ENCODE measurements at regions not wholly inside any gene's neighbourhood (a gene's known extent, or its start where the extent isn't known, plus 50 kb on each side); places are given as distances from the start of the nearest gene placed in this dataset.

DNA sequence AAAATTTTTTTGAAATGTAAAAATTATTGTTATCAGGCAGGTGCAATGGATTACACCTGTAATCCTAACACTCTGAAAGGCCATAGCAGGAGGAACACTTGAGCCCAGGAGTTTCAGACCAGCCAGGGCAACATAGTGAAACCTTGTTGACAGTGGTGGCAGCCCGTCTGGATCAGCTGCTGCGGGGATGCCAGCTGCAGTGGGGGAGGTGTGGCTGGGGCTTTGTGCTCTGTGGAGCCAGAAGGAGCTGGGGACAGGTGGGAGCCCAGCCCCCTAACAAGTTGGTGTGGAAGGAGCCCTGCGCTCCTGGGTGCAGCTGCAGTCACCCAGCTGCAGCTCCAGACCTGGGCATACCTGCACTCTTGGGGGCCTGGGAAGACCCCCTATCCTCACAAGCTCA, 182.4 kb upstream of the MC4R start:
- no peak for DNase-seq (ENCODE audit: low read depth in 2 of 2)

DNA sequence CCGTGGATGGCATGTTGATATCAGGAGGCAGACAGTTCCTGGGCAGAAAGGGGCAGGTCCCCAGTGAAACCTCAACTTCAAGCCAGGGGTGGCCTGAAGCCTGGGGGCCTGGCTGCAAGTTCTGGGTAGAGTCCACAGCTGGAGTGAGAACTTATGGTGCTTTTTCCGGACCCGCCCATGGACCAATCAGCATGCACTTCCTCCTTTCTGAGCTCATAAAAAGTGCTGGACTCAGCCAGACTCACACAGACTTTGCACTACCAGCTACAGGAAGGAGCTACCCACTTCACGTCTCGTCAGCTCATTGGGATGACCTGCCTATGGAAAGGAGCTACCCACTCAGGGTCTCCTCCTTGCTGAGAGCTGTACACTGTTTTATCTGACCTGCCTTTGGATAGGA, 183.1 kb upstream of the MC4R start:
- DNase-seq (ENCODE audit: low read depth in 2 of 2): no peak

DNA sequence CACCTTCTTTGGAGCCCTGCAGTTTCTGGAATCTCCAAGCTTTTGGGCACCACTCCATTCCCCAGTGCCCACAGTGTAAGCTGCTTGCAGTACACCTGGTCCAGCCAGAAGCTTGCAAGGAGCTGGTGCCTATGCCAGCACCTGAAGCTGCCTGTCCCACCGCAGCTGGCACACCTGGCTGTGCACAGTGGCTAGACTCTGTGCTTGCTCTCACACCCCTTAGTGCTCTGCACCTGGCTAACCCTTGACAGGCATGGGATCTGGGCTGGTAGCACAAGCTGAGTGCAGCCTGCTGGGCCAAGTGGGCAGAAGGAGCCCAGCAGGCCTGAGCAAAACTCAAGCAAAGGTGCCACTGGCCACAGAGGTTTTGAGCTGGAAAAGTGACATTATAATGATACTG, 183.8 kb upstream of the MC4R start:
- DNase-seq (ENCODE audit: low read depth in 2 of 2): no peak

DNA sequence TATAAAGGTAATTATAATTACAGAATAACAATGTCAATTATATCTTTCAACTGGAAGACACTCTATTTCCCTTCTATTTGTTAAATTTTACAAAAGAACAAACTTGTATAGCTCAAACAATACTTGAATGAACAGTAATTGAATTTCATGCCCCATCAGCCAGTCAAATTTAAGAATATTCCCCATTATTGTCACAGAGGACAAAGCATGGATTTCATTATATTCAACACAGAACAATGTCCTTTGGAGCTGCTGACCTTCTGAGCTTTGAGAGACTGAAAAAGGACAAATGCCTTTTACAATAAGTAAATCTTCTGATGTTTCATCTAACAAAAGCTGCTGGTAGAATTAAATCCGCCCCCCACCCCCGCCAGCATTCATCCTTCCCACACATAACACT, 187.5 kb upstream of the MC4R start:
- no peak for DNase-seq (ENCODE audit: low read depth in 2 of 2)

DNA sequence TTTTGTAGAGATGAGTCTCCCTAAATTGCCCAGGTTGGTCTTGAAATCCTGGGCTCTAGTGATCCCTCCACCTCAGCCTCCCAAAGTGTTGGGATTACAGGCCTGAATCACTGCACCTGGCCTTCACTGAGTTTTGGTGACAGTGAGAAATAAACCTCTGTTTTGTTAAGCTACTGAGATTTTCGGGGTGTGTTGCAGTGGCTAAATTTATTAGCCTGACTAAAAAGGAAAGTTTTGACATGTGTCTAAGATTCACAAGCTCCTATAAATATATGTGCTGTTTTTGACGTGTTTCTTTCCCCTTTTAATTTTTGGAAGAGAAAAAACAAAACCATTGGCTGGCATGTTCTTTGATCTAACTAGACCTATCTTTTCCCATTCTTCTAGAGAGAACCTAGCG, 190.5 kb upstream of the MC4R start:
- no peak for DNase-seq (ENCODE audit: low read depth in 2 of 2)

DNA sequence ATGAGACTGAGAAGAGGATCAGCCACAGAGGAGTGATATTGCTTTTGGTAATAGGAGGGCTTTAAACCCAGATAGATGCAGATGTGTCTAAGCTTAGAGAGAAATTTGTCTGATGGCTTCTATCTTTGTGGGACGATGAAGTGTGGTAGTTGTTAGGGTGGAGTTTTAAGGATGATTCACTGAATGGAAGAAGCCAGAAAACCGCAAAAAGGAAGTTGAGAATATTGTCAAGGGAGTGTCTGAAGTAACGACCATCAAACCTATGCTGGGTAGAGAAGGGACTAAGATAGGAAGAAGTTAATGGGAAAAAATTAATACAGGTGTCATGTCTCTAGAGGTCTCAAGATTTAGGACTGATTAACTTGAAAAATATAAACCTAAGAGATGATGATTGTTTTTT, 195.6 kb upstream of the MC4R start:
- no peak for DNase-seq (ENCODE audit: low read depth in 2 of 2)

DNA sequence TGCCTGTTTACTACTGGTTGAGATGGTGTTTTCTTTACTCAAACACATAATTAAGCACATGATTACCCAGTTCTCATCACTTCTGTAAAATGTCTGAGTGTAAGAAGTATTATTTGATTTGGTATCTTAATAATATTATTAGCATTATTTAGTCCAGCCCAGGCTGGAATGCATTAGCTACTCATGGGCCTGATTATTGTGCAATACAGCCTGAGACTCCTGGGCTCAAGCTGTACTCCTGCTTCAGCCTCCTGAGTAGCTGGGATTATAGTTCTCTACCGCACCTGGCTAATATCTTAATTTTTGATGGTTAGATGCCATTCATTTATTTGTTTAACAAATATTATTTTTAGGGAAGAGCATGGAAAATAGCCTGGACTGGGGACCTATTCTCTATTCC, 197.6 kb upstream of the MC4R start:
- no peak for DNase-seq (ENCODE audit: low read depth in 2 of 2)

DNA sequence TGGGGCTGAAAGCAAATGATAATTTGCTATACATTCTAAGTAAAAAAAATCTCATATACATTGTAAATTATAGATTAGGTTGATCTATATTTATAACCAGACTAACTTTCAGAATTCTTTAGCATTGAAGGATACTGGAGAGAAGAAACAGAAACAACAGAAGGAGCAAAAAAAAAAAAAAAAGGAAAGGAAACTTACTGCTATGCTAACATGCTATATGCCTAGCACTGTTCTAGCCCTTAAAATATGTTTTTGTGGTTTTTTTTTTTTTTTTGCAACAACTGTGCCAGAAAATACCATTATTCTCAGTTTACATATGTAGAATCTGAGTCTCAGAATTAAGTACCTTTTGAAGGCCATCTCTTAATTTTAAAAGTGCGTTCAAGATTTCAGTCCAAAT, 204.9 kb upstream of the MC4R start:
- DNase-seq (ENCODE audit: low read depth in 2 of 2): no peak

DNA sequence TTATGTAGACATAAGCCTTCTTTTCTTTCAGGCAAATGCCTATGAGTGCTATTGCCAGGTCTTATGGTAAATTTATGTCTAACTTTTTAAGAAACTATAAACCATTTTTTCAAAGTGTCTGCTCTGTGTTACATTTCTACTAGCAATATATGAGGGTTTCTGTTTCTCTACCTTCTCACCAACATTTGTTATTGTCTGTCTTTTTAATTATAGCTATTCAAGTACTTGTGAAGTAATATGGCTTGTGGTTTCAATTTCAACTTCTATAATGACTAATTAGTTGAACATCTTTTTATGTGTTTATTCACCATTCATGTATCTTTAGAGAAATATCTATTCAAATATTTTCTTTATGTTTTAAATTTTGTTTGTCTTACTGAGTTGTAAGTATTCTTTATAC, 213.1 kb upstream of the MC4R start:
- no peak for DNase-seq (ENCODE audit: low read depth in 2 of 2)

DNA sequence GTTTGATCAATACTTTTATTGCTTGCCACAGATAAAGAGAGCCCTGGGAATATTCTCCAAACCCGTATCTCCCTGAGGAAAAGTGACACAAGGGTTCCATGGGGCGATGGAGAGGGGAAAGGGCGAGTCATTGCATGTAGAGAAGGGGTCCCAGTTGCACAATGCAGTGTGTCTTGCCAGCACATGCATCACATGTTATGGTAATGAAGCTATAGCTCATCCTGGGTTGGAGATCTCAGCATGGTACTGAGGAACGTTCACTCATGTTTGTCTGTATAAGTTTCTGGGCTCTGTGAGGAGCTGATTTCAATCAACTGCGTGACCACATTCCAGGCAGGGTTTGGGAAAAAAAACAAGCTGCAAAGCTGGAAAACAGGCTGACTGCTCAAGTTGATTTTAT, 220.7 kb upstream of the MC4R start:
- no peak for DNase-seq (ENCODE audit: low read depth in 2 of 2)

DNA sequence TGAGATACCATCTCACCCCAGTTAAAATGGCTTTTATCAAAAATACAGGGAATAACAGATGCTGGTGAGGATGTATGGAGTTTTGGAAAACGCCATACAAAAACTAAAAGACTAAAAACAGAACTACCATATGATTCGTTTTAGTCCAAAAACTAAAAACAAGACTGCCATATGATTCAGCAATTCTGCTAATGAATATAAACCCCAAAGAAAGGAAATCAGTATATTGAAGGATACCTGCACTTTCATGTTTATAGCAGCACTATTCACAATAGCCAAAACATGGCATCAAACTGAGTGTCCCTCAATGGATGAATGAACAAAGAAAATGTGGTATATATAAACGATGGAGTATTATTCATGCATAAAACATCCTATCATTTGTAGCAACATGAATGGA, 224.4 kb upstream of the MC4R start:
- no peak for DNase-seq (ENCODE audit: low read depth in 2 of 2)

DNA sequence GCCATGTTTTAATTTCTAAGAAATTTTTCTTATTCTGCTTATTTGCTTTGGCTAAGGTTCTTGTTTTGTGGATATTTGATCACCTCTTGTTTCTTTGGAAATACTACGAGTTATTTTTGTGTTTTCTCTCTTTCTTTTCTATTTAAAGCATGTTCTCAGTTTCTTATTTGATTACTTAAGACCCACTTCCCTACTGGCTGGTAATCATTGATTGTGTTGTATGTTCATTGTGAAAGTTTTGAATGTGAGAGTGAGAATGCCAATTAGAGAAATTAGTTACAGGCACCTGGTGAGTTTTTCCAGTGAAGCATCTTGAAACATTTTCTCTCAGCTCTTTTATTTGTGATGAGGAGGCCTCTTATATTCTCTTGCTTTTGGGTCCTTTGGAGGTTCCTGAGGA, 226.7 kb upstream of the MC4R start:
- DNase-seq (ENCODE audit: low read depth in 2 of 2): no peak

DNA sequence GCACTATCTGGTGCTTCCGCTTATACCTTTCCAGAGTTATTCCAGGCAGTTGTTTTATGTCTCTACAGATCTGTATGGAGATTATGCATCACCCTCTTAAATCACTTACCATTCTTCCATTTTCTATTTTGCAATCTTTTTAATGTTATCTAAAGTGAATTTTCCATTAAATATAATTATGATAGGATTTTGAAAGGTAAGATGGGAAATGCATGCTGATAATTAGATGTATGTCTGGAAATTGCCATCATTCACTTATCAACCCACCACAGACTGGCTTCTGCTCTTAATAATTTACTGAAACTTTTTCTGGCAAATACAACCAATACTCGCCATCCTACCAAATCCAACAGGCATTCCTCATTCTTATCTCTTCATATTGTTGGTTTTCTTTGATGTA, 227.4 kb upstream of the MC4R start:
- no peak for DNase-seq (ENCODE audit: low read depth in 2 of 2)

DNA sequence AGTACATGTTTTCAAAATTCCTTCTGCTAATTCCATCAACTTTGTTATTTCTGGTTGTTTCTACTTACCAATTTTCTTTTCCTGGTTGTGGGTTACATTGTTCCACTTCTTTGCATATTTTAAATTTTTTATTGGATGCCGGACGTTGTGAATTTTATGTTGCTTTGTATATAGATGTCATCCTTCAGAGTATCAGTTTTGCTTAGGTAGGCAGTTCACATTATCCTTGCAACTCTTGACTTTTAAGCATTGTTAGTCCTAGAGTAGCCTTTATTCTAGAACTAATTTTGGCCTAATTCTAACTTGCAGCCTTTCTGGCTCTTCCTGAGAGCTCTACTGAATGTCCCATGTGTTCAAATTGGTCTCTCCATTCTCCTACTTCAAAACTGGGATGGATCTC, 228.7 kb upstream of the MC4R start:
- DNase-seq (ENCODE audit: low read depth in 2 of 2): no peak

DNA sequence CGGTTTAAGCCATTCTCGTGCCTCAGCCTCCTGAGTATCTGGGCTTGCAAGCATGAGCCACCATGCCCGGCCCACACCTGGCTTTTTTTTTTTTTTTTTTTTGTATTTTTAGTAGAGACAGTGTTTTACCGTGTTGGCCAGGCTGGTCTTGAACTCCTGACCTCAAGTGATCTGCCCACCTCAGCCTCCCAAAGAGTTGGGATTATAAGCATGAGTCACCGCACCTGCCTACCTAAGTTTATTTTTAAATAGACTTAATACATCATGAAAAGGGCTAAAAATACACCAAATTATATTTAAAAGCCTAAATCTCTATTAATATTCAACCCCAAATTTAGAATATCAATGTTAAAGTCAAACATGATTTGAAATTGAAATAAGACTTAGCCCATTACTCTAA, 250.8 kb upstream of the MC4R start:
- DNase-seq (ENCODE audit: low read depth in 2 of 2): no peak

DNA sequence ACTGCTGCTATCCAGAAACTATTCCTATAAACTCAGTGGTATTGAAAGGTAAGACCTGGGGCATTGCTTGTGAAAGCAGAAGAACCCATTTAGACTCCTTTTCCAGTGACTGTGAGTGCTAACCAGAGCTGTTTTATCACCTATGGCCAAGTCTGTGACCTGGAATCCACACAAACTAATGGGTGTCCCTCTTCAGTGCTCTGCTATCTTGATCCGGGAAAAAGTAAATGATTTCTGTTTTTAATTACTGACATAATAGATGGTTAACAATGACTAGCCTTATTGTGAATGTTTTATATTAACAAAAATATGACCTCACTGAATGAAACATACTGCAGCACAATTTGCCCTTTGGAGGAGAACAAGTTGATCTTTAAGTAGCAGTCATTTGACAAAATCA, 251.6 kb upstream of the MC4R start:
- no peak for DNase-seq (ENCODE audit: low read depth in 2 of 2)

DNA sequence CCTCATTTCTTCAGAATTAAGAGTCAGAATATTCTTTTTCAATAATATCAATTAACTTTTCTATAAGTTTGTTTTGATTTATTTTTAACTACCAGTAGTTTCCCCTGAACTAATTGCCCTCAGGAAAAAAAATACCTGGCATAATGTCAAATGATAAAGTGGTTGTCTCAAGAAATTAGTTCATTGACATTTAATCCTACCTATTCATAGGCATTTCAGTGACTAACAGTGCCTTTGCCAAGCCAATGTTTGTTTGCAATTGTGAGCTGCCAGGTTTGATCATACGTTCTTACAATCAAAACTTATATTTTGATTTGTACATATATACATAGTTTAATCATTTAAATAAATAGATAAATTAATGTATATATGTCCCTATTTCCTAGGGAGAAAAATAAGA, 267.3 kb upstream of the MC4R start:
- no peak for DNase-seq (ENCODE audit: low read depth in 2 of 2)

DNA sequence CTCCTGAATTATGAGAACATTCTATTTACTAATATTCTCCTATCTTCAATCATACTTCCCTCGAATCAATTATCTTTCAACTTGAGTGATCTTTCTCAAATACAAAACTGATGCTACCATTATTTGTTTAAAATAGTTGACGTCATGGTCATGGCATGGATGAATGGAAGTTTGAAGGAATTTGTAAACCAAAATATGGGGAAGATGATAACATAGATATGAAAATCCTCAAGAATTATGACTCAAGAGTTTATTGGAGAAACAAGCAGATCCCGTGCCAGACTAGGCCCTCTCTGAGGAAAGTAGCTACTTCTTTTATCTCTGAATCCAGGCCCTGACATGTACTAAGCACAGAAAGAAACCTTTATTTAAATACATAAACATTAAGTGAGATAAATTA, 270.4 kb upstream of the MC4R start:
- DNase-seq (ENCODE audit: low read depth in 2 of 2): no peak

DNA sequence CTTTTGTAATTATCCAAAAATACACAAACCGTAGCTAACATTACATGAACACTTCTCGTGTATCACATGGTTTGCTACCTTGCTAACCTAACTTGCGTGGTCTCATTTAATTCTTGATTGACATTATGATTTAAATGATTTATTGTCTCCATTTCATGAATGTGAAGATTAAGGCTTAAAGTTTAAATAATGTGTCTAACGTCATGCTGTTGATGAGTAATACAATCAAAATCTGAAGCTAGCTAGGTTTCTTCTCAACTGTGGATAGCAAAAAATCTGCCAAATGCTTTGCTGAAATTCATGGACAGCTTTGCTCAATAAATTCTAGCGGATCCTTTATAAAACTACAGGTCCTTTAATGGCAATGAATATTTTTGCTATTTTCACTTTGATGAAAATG, 274.1 kb upstream of the MC4R start:
- no peak for DNase-seq (ENCODE audit: low read depth in 2 of 2)

DNA sequence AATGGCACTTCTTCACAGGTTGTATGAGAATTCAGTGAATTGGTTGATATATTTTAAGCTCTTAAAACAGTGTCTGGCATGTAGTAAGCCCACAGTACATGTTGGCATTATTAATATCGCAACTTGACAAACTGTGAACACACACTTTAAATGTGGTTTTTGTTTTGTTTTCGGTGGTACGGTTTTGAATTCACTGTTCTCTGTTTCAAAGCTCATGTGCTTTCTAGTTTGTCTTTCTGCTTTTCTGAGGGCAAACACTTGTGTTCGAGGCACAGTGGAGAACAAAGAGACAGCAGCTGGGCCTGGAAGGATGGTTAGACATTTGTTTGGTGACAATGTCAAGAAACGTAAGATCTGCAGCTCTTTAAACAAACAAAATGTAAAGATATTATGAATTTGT, 276.5 kb upstream of the MC4R start:
- no peak for DNase-seq (ENCODE audit: low read depth in 2 of 2)

DNA sequence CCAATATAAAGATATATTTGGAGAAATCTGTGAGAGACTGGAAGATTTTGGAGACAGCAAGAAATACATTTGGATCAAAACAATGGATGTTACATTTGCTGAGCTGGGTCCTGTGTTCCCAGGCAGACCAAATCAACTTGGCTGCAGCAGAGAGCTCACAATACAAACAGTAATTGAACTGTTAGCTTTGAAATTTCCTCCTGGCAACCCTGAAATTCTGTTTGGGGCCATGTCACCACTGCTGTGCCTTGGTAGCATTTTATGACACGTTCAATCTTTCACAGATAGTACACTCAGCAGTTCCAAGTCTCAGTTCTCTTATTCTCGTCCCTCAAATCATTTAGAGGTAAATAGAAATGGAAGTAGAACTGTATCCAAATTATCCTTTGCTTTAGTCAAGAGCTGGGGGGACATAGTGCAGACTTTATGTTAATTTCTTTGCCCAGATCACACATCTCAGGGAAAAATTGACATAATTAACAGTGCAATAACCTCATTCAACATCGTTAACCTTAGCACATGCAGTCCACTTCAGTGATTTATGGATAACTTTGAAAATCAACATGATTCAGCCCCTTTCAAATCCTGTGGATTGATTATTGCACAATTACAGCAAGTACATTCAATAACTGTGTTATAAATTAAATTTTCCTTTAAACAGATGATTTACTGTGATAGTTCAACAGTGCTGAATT, 277.4 kb upstream of the MC4R start:
- DNase-seq (ENCODE audit: low read depth in 2 of 2): no peak

DNA sequence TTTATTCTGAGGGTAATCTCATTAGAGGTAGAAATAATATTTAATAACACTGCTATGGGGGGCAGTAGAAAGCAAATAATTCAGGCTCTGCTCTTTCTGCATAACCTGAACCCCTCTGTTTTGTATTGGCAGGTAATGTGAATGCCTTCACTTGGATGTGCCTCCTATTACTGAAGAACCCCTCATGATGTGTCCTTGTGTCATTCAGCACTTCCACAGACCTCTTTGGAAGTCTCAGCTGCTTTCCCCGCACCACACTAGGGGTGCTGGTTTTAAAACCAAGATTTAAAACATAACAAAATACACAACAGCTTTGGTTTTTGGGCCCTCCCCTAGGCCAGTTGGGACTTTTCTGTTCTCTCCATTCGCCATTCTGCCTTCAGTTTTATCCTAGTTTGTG, 281.7 kb upstream of the MC4R start:
- no peak for DNase-seq (ENCODE audit: low read depth in 2 of 2)

DNA sequence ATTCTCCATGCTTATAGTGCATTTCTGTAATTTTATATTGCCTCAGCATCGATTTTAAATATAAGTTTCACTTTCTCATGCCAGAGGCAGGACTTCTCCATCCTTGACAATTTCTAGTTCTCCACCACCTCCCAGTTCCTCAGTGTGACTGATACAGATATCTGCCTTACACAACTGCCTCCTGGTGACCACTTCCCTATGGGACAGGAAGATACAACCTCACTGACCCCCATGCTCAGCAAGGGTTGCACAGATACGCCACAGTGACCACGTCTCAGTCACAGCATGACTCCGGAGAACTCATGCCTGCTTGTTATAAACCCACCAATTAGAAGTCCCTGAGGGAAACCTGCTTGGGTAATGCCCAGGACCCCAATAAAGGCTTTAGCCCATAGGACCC, 284.0 kb upstream of the MC4R start:
- DNase-seq (ENCODE audit: low read depth in 2 of 2): no peak

DNA sequence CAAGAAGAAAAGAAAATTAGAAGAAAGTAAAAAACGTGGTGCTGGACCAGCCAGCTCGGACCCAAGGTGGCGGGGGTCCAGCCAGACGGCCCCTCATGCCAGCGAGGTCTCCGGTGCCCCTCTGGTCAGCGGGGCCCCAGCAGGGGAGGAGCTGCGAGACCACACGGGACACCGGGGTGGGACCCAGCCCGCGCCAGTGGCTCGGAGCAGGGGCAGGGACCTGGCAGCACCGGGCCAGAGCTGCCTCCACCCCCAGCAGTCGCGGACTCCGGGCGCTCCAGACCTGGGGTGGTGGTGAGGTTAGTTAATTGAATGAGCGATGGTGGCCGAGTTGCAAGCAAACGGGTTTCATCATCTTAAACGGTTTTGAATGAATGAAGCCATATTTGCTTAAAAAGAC, 289.9 kb upstream of the MC4R start:
- DNase-seq (ENCODE audit: low read depth in 2 of 2): no peak

All from fibroblast of skin of left quadriceps (primary cell).